CD8-positive, alpha-beta memory T cell (primary cell): ENCODE measurements at regions not wholly inside any gene's neighbourhood (a gene's known extent, or its start where the extent isn't known, plus 50 kb on each side); places are given as distances from the start of the nearest gene placed in this dataset.
A peak's percentile ranks its signal among the peaks of the same experiment; 100 is the strongest.

ENCODE experiments used
- CTCF ChIA-PET: fragments of 350-600 bp; sonication (Branson Sonifier 250); formaldehyde crosslinking; loops from one replicate; lab custom pipeline; 2021; ENCODE audit warnings: antibody characterized with exemption; lab: Charles Lee
- POLR2A ChIA-PET: fragments of 350-600 bp; sonication (Branson Sonifier 250); formaldehyde crosslinking; loops from one replicate; lab custom pipeline; 2021; ENCODE audit warnings: antibody characterized with exemption; lab: Charles Lee
- DNase-seq, 5 donors: peaks; one replicate each; pipeline versions ENCODE4 v3.0.0 to v3.0.0-alpha.2; 2020 to 2022; ENCODE audit warnings: mixed read lengths in 1 of 5
- H3K27ac ChIP-seq: one replicate; pipeline ENCODE4 v1.7.0; 2013; ENCODE audit warnings: low read depth, mild to moderate bottlenecking, low read length, moderate library complexity
- H3K27me3 ChIP-seq: 2 replicates; pipeline ENCODE4 v1.7.0; 2013; ENCODE audit warnings: low read length, mild to moderate bottlenecking; ENCODE audit not compliant: insufficient read depth, poor library complexity, severe bottlenecking
- H3K36me3 ChIP-seq: 2 replicates; pipeline ENCODE4 v1.7.0; 2013; ENCODE audit warnings: mild to moderate bottlenecking, low read length, moderate library complexity; ENCODE audit not compliant: insufficient read depth
- H3K4me1 ChIP-seq: 2 replicates; pipeline ENCODE4 v1.7.0; 2013; ENCODE audit warnings: mild to moderate bottlenecking, low read length, moderate library complexity; ENCODE audit not compliant: insufficient read depth
- H3K4me3 ChIP-seq: 2 replicates; pipeline ENCODE4 v1.7.0; 2013; ENCODE audit warnings: mild to moderate bottlenecking, low read length
- H3K9me3 ChIP-seq: 2 replicates; pipeline ENCODE4 v1.7.0; 2013; ENCODE audit warnings: mild to moderate bottlenecking, low read length
- H3K27ac Mint-ChIP-seq, 8 donors: one replicate each; pipeline ENCODE4 v1.8.0; 2020 to 2021; ENCODE audit warnings: mixed read lengths in 8 of 8, mild to moderate bottlenecking in 6 of 8, inconsistent platforms in 3 of 8, moderate library complexity in 3 of 8
- H3K27me3 Mint-ChIP-seq, 2 donors: one replicate each; pipeline ENCODE4 v1.8.0; 2020 to 2021; ENCODE audit warnings: mixed read lengths in 2 of 2, mild to moderate bottlenecking in 1 of 2, moderate library complexity in 1 of 2
- H3K36me3 Mint-ChIP-seq, 3 donors: one replicate each; pipeline ENCODE4 v1.8.0; 2020 to 2021; ENCODE audit warnings: mixed read lengths in 3 of 3, inconsistent platforms in 1 of 3, mild to moderate bottlenecking in 1 of 3
- H3K4me1 Mint-ChIP-seq, 3 donors: one replicate each; pipeline ENCODE4 v1.8.0; 2020 to 2021; ENCODE audit warnings: mixed read lengths in 3 of 3, inconsistent platforms in 1 of 3, mild to moderate bottlenecking in 1 of 3
- H3K4me3 Mint-ChIP-seq, 7 donors: one replicate each; pipeline ENCODE4 v1.8.0; 2020 to 2021; ENCODE audit warnings: mixed read lengths in 7 of 7, mild to moderate bottlenecking in 6 of 7, moderate library complexity in 4 of 7, inconsistent platforms in 2 of 7
- H3K9me3 Mint-ChIP-seq, 5 donors: one replicate each; pipeline ENCODE4 v1.8.0; 2020 to 2022; ENCODE audit warnings: mixed read lengths in 5 of 5, mild to moderate bottlenecking in 3 of 5, moderate library complexity in 2 of 5, inconsistent platforms in 1 of 5

- H3K4me1 ChIP-seq, result no peaks in the 10 kb centered on the region
- Mint-ChIP-seq H3K27ac (peak overlapping the region in 1 of 8 donors; percentile 25), H3K9me3 (no peaks in the 10 kb centered on the region), H3K36me3 (no peaks in the 10 kb centered on the region), H3K4me3 (no peak overlapping the region), H3K4me1 (no peaks in the 10 kb centered on the region), H3K27me3 (peaks cover 9 to 23% of the 10 kb centered on the region in 2 donors)
- H3K36me3 ChIP-seq, result no peaks in the 10 kb centered on the region
- no peak overlapping the region for H3K27ac ChIP-seq
- H3K27me3 ChIP-seq, result no peaks in the 10 kb centered on the region
- POLR2A ChIA-PET, result no interaction called here
- H3K9me3 ChIP-seq, result no peaks in the 10 kb centered on the region
- no peak for DNase-seq
- CTCF ChIA-PET, result no interaction called here
- H3K4me3 ChIP-seq, result no peak overlapping the region
Observed at GRCh38 chr1:48080331-48081255, 83.4 kb upstream of the TRABD2B start.

DNA sequence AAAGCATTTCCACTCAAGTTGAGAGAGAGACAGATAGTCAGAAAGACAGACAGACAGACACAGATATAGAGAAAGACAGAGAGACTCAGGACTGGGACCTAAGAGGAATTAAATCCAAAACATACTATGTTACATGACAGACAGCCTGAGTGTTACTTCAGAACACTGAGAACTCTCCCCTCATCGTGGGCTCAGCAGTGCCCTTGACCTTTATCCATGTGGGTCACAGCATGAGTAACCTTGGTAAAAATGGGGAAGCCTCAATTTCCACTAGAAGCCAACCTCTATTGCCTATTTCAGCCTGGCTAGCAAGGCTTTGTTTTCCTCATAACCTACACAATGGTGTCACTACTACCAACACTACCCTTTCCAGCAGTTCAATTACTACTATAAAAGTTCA, 81.9 kb upstream of the TRABD2B start:
- Mint-ChIP-seq H3K27ac (no peak overlapping the region), H3K27me3 (peaks cover 7 to 17% of the 10 kb centered on the region in 2 donors), H3K36me3 (no peaks in the 10 kb centered on the region), H3K9me3 (no peaks in the 10 kb centered on the region), H3K4me3 (no peak overlapping the region), H3K4me1 (no peaks in the 10 kb centered on the region)
- DNase-seq, result no peak
- ChIA-PET CTCF (no interaction called here), POLR2A (no interaction called here)
- no peaks in the 10 kb centered on the region for H3K36me3 ChIP-seq
- no peak overlapping the region for H3K4me3 ChIP-seq
- no peak overlapping the region for H3K27ac ChIP-seq
- no peaks in the 10 kb centered on the region for H3K27me3 ChIP-seq
- H3K4me1 ChIP-seq, result no peaks in the 10 kb centered on the region
- H3K9me3 ChIP-seq, result no peaks in the 10 kb centered on the region

DNA sequence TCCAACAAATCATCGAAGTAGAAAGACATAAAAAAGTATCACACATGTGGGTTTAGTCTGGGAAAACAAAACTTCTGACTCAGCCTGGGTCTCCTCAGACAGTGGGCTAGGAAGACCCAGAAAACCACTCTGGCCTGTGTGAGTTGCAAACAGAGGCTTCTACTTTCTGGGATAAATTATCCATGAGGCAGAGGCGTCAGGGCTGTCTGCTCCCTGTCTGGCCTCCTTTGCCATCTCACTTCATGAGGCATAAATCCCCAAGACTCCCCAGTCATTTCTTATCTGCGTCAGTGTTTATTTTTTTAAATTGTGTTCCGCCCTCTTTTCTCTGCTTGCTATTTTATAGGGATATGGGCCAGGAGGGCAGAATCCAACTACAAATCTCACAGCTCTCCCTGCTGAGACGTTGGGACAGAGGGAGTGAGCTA, 80.6 kb upstream of the TRABD2B start:
- POLR2A ChIA-PET, result no interaction called here
- H3K36me3 Mint-ChIP-seq, result no peaks in the 10 kb centered on the region
- H3K27me3 Mint-ChIP-seq, result peaks cover 7 to 20% of the 10 kb centered on the region in 2 donors
- H3K27ac Mint-ChIP-seq, result no peak overlapping the region
- no peak overlapping the region for H3K27ac ChIP-seq
- H3K4me3 ChIP-seq, result no peak overlapping the region
- no peaks in the 10 kb centered on the region for H3K9me3 ChIP-seq
- no peaks in the 10 kb centered on the region for H3K4me1 Mint-ChIP-seq
- no peak for DNase-seq
- no peaks in the 10 kb centered on the region for H3K27me3 ChIP-seq
- no peaks in the 10 kb centered on the region for H3K36me3 ChIP-seq
- H3K4me3 Mint-ChIP-seq, result no peak overlapping the region
- no peaks in the 10 kb centered on the region for H3K9me3 Mint-ChIP-seq
- CTCF ChIA-PET, result no interaction called here
- no peaks in the 10 kb centered on the region for H3K4me1 ChIP-seq

- POLR2A ChIA-PET, result no interaction called here
- H3K27me3 Mint-ChIP-seq, result peaks cover 4 to 25% of the 10 kb centered on the region in 2 donors
- Histone ChIP-seq H3K27ac (no peak overlapping the region), H3K27me3 (no peaks in the 10 kb centered on the region), H3K4me3 (no peak overlapping the region), H3K4me1 (no peaks in the 10 kb centered on the region), H3K36me3 (no peaks in the 10 kb centered on the region), H3K9me3 (no peaks in the 10 kb centered on the region)
- CTCF ChIA-PET, result no interaction called here
- no peaks in the 10 kb centered on the region for H3K4me1 Mint-ChIP-seq
- H3K4me3 Mint-ChIP-seq, result no peak overlapping the region
- no peak for DNase-seq
- H3K27ac Mint-ChIP-seq, result no peak overlapping the region
- peaks cover 0 to 3% (median 0%) of the 10 kb centered on the region in 3 donors for H3K36me3 Mint-ChIP-seq
- H3K9me3 Mint-ChIP-seq, result no peaks in the 10 kb centered on the region
Observed at GRCh38 chr1:48076017-48076416, 78.8 kb upstream of the TRABD2B start.

- Mint-ChIP-seq H3K4me3 (no peak overlapping the region), H3K9me3 (no peaks in the 10 kb centered on the region), H3K27ac (no peak overlapping the region), H3K4me1 (no peaks in the 10 kb centered on the region), H3K36me3 (peaks cover 0 to 3% (median 0%) of the 10 kb centered on the region in 3 donors), H3K27me3 (peaks cover 3 to 28% of the 10 kb centered on the region in 2 donors)
- Histone ChIP-seq H3K9me3 (no peaks in the 10 kb centered on the region), H3K27ac (no peak overlapping the region), H3K27me3 (no peaks in the 10 kb centered on the region), H3K36me3 (no peaks in the 10 kb centered on the region), H3K4me1 (no peaks in the 10 kb centered on the region), H3K4me3 (no peak overlapping the region)
- DNase-seq, result no peak
- POLR2A ChIA-PET, result no interaction called here
- CTCF ChIA-PET, result no interaction called here
Observed at GRCh38 chr1:48073798-48074530, 76.8 kb upstream of the TRABD2B start.

DNA sequence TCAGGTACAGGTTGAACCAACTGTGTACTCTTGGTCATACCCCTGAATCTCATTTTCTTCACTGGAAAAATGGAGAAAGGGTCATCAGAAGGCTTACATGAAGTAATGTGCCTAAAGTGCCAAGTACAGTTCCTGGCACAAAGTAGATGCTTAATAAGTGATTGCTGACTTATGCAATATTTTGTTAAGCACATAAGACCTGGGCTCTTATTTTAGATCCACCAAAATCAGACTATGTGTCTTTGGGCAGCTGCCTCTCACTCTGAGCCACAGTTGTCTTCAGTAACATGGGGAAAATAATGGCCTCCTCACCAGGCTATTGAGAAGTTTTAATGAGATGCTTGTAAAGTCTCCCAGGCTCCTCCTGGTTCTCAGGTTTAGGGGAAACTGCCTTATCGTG, 74.3 kb upstream of the TRABD2B start:
- H3K4me1 ChIP-seq, result no peaks in the 10 kb centered on the region
- Mint-ChIP-seq H3K36me3 (peaks cover 0 to 3% (median 0%) of the 10 kb centered on the region in 3 donors), H3K9me3 (no peaks in the 10 kb centered on the region), H3K4me1 (no peaks in the 10 kb centered on the region), H3K27me3 (peaks cover 3 to 20% of the 10 kb centered on the region in 2 donors), H3K27ac (no peak overlapping the region), H3K4me3 (no peak overlapping the region)
- H3K27ac ChIP-seq, result no peak overlapping the region
- no peaks in the 10 kb centered on the region for H3K36me3 ChIP-seq
- H3K4me3 ChIP-seq, result no peak overlapping the region
- no peak for DNase-seq
- POLR2A ChIA-PET, result no interaction called here
- no peaks in the 10 kb centered on the region for H3K9me3 ChIP-seq
- H3K27me3 ChIP-seq, result no peaks in the 10 kb centered on the region
- CTCF ChIA-PET, result no interaction called here

- Histone ChIP-seq H3K4me3 (no peak overlapping the region), H3K9me3 (no peaks in the 10 kb centered on the region), H3K27me3 (no peaks in the 10 kb centered on the region), H3K36me3 (no peaks in the 10 kb centered on the region), H3K27ac (no peak overlapping the region), H3K4me1 (no peaks in the 10 kb centered on the region)
- Mint-ChIP-seq H3K36me3 (peaks cover 0 to 3% (median 0%) of the 10 kb centered on the region in 3 donors), H3K27me3 (peaks cover 2 to 14% of the 10 kb centered on the region in 2 donors), H3K4me1 (no peaks in the 10 kb centered on the region), H3K9me3 (no peaks in the 10 kb centered on the region), H3K4me3 (no peak overlapping the region), H3K27ac (no peak overlapping the region)
- CTCF ChIA-PET, result no interaction called here
- POLR2A ChIA-PET, result no interaction called here
- DNase-seq, result no peak
Observed at GRCh38 chr1:48070396-48070750, 73.2 kb upstream of the TRABD2B start.

- CTCF ChIA-PET, result no interaction called here
- H3K9me3 ChIP-seq, result no peaks in the 10 kb centered on the region
- Mint-ChIP-seq H3K27me3 (peaks cover 2 to 11% of the 10 kb centered on the region in 2 donors), H3K27ac (no peak overlapping the region), H3K9me3 (no peaks in the 10 kb centered on the region), H3K4me3 (peak overlapping the region in 1 of 7 donors; percentile 19), H3K4me1 (no peaks in the 10 kb centered on the region), H3K36me3 (peaks cover 0 to 3% (median 0%) of the 10 kb centered on the region in 3 donors)
- H3K27ac ChIP-seq, result no peak overlapping the region
- POLR2A ChIA-PET, result no interaction called here
- no peaks in the 10 kb centered on the region for H3K27me3 ChIP-seq
- H3K4me3 ChIP-seq, result no peak overlapping the region
- H3K36me3 ChIP-seq, result no peaks in the 10 kb centered on the region
- no peak for DNase-seq
- H3K4me1 ChIP-seq, result no peaks in the 10 kb centered on the region
Observed at GRCh38 chr1:48069662-48070395, 72.6 kb upstream of the TRABD2B start.
